DOHH2 (cell line): ENCODE measurements at regions not wholly inside any gene's neighbourhood (a gene's known extent, or its start where the extent isn't known, plus 50 kb on each side); places are given as distances from the start of the nearest gene placed in this dataset.

ENCODE experiments used
- H3F3A ChIP-seq: fragments of 200-600 bp; sonication (generic), shearing (Covaris generic); 2 replicates; pipeline ENCODE4 v1.6.0; 2016; ENCODE audit warnings: antibody characterized with exemption, mild to moderate bottlenecking; ENCODE audit not compliant: control insufficient read depth, insufficient read depth
- H3K27ac ChIP-seq: fragments of 200-600 bp; sonication (generic); 2 replicates; pipeline ENCODE4 v1.5.1; 2014; ENCODE audit warnings: low read depth, mild to moderate bottlenecking, low read length, moderate library complexity
- H3K27me3 ChIP-seq: fragments of 200-600 bp; sonication (generic); 2 replicates; pipeline ENCODE4 v1.6.1; 2014; ENCODE audit warnings: mild to moderate bottlenecking, low read length, mixed read lengths; ENCODE audit not compliant: control insufficient read depth
- H3K36me3 ChIP-seq: fragments of 200-600 bp; sonication (generic); 2 replicates; pipeline ENCODE4 v1.6.1; 2014; ENCODE audit warnings: mild to moderate bottlenecking, low read length, moderate library complexity, mixed read lengths; ENCODE audit not compliant: control insufficient read depth
- H3K4me1 ChIP-seq: fragments of 200-600 bp; sonication (generic); 2 replicates; pipeline ENCODE4 v1.6.1; 2014; ENCODE audit warnings: mild to moderate bottlenecking, low read length, mixed read lengths; ENCODE audit not compliant: control insufficient read depth
- H3K4me2 ChIP-seq: fragments of 200-600 bp; sonication (generic); 2 replicates; pipeline ENCODE4 v1.6.0; 2014; ENCODE audit warnings: mild to moderate bottlenecking, low read length, moderate library complexity
- H3K4me3 ChIP-seq: fragments of 200-600 bp; sonication (generic); 2 replicates; pipeline ENCODE4 v1.5.1; 2014; ENCODE audit warnings: mild to moderate bottlenecking, low read length, mixed read lengths
- H3K79me2 ChIP-seq: fragments of 200-600 bp; sonication (generic); 2 replicates; pipeline ENCODE4 v1.6.1; 2014; ENCODE audit warnings: mild to moderate bottlenecking, low read length, mixed read lengths; ENCODE audit not compliant: control insufficient read depth
- H3K9me2 ChIP-seq: fragments of 200-600 bp; sonication (generic); replicated peaks from 2 replicates; pipeline ENCODE4 v1.6.1; 2014; ENCODE audit warnings: mild to moderate bottlenecking, low read length, mixed read lengths; ENCODE audit not compliant: control insufficient read depth
- H3K9me3 ChIP-seq: fragments of 200-600 bp; sonication (generic); 2 replicates; pipeline ENCODE4 v1.6.1; 2014; ENCODE audit warnings: antibody characterized with exemption, low read length, mixed read lengths; ENCODE audit not compliant: control insufficient read depth, insufficient read depth
- H4K20me1 ChIP-seq: fragments of 200-600 bp; sonication (generic); 2 replicates; pipeline ENCODE4 v1.6.0; 2014; ENCODE audit warnings: low read depth, mild to moderate bottlenecking, antibody characterized with exemption, low read length, moderate library complexity; ENCODE audit not compliant: control insufficient read depth, insufficient read depth
- EZH2phosphoT487 ChIP-seq: fragments of 200-600 bp; sonication (generic); IDR thresholded peaks from 2 replicates; pipeline ENCODE4 v1.6.1; 2017; ENCODE audit warnings: borderline replicate concordance, mild to moderate bottlenecking, antibody characterized with exemption, low read length, moderate library complexity, mixed read lengths
- TF ChIP-seq, protein P1 (sequence below): fragments of 200-600 bp; sonication (generic); IDR thresholded peaks from one replicate; pipeline ENCODE4 v1.5.1; 2014; ENCODE audit warnings: antibody characterized with exemption, mild to moderate bottlenecking, low read depth, low read length; ENCODE audit not compliant: poor library complexity, severe bottlenecking

DNA sequence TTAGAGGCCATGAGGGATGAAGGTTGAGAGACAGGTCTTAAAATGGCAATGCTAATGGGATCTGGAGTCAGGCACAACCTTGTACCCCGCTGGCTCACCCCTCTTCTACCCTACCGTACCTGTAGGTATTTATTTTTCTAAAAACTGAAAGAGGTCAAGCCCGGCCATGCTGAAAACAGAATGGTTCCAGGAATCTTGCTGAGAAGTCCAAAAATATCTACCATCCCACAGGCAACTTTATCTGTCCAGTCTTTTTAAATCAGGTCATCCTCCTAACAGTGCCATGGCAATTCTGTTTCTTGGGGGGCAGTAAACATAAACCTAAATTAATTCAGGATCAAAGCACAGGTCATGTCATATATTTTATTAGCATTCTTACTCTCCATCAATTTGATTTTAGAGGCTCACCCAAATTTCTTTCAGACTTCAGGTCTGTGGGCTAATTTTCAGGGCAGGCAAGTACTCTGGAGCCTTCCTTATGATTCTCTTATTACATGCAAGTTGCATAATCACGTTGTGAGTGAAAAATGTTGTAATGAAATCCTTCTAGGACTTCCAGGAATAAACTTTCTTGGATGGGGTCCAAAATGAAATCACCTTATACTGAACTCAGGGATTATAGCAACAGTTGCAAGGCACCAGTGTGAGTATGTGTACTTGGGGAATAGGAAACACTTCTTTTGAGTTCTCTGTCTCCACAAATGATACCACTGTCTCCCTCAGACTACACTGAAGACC lies 102.7 kb upstream of the NREP start:
- H3K4me3 ChIP-seq = no peak overlapping the region
- TF ChIP-seq, protein P1, sequence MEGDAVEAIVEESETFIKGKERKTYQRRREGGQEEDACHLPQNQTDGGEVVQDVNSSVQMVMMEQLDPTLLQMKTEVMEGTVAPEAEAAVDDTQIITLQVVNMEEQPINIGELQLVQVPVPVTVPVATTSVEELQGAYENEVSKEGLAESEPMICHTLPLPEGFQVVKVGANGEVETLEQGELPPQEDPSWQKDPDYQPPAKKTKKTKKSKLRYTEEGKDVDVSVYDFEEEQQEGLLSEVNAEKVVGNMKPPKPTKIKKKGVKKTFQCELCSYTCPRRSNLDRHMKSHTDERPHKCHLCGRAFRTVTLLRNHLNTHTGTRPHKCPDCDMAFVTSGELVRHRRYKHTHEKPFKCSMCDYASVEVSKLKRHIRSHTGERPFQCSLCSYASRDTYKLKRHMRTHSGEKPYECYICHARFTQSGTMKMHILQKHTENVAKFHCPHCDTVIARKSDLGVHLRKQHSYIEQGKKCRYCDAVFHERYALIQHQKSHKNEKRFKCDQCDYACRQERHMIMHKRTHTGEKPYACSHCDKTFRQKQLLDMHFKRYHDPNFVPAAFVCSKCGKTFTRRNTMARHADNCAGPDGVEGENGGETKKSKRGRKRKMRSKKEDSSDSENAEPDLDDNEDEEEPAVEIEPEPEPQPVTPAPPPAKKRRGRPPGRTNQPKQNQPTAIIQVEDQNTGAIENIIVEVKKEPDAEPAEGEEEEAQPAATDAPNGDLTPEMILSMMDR = no peak
- TF ChIP-seq EZH2phosphoT487 = no peak
- peaks cover 3% of the 10 kb centered on the region; the same call in 1 of the 2 replicates for H3K27me3 ChIP-seq
- no peaks in the 10 kb centered on the region for H3K4me1 ChIP-seq
- no peak overlapping the region for H3K4me2 ChIP-seq
- H3K9me2 ChIP-seq = no peaks in the 10 kb centered on the region
- H3K79me2 ChIP-seq = no peaks in the 10 kb centered on the region
- no peaks in the 10 kb centered on the region for H3F3A ChIP-seq
- no peaks in the 10 kb centered on the region for H4K20me1 ChIP-seq
- H3K27ac ChIP-seq = no peak overlapping the region
- H3K9me3 ChIP-seq = no peaks in the 10 kb centered on the region
- H3K36me3 ChIP-seq = no peaks in the 10 kb centered on the region

DNA sequence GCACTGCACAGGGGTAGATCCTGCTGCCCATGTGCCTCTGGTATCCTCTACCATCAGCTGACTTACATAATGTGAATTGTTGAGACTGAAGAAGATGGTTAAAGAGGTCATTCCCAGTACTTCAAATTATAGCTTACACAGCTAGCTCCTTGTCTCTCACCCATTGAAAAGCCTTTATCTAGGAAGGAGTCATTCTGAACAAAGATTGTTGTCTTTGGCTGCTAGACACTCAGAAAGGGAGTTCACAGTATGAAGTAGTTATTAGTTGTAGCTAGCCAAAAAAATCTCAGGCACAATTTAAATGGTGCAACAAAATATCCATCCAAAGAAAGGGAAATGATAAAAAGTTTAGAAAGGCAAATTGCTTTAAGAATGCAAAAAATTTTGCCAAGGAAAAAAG lies 102.0 kb upstream of the NREP start:
- H3K4me2 ChIP-seq = no peak overlapping the region
- H3K4me3 ChIP-seq = no peak overlapping the region
- H3K4me1 ChIP-seq = peaks cover 6% of the 10 kb centered on the region
- H3K27ac ChIP-seq = no peak overlapping the region
- H3K9me2 ChIP-seq = no peaks in the 10 kb centered on the region
- H3K9me3 ChIP-seq = no peaks in the 10 kb centered on the region
- H3F3A ChIP-seq = no peaks in the 10 kb centered on the region
- no peaks in the 10 kb centered on the region for H3K36me3 ChIP-seq
- H3K79me2 ChIP-seq = no peaks in the 10 kb centered on the region
- no peaks in the 10 kb centered on the region for H4K20me1 ChIP-seq
- H3K27me3 ChIP-seq = peaks cover 3% of the 10 kb centered on the region; the same call in 1 of the 2 replicates
- TF ChIP-seq EZH2phosphoT487 = no peak
- TF ChIP-seq, protein P1 = no peak

DNA sequence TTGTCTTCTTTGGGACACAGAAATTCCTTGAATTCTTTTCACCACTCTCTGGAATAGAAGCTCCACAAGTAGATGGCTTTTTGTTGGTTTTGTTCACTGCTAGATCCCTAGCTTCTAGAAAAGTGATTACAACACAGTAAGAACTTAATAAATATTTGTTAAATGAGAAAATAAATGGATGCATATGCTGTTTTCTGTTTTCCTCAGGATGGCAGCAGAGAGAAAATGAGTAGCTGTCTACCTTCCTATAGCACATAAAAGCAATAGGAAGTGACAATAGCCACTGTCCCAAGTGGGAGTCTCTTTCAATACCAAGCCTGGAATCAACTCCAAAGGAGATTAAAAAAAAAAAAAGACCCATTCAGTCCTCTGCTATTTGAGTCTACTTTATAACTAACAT lies 100.6 kb upstream of the NREP start:
- Histone ChIP-seq H3K4me3 (no peak overlapping the region), H3K27ac (no peak overlapping the region), H3K9me2 (no peaks in the 10 kb centered on the region), H3F3A (no peaks in the 10 kb centered on the region), H3K4me1 (peaks cover 20% of the 10 kb centered on the region), H3K9me3 (no peaks in the 10 kb centered on the region), H3K79me2 (no peaks in the 10 kb centered on the region), H3K27me3 (no peaks in the 10 kb centered on the region), H3K4me2 (no peak overlapping the region), H4K20me1 (no peaks in the 10 kb centered on the region), H3K36me3 (no peaks in the 10 kb centered on the region)
- no peak for TF ChIP-seq EZH2phosphoT487
- TF ChIP-seq, protein P1 = no peak
